HepG2 (cell line): ENCODE measurements at regions not wholly inside any gene's neighbourhood (a gene's known extent, or its start where the extent isn't known, plus 50 kb on each side); places are given as distances from the start of the nearest gene placed in this dataset.

ENCODE experiments used
- ATAC-seq: fragments of 200-7000 bp; cut with Tn5 transposase; 3 replicates; pipeline ENCODE4 v1.9.1; 2020; ENCODE audit warnings: mild to moderate bottlenecking, moderate library complexity
- BruUV-seq: library from RNA; stranded (reverse); fragments of 400-500 nt; replicated peaks from 2 replicates; lab custom pipeline; 2021; lab: Mats Ljungman, UMichigan
- CTCF ChIA-PET: fragments of 300-600 bp; formaldehyde crosslinking; extraction: SDS; loops from one replicate; lab custom pipeline; 2021; ENCODE audit warnings: low total read pairs, inconsistent platforms, low intra/inter-chr PET ratio; lab: Yijun Ruan, JAX
- POLR2A ChIA-PET: fragments of 350-600 bp; sonication (Branson Sonifier 250); formaldehyde crosslinking; loops from one replicate; lab custom pipeline; 2020; ENCODE audit warnings: antibody characterized with exemption, inconsistent platforms; lab: Yijun Ruan, JAX
- DNase-seq: peaks from one replicate; pipeline ENCODE4 v3.0.0-alpha.2; 2015; ENCODE audit warnings: low spot score
- FAIRE-seq: peaks from 3 replicates; lab custom pipeline; 2011; peaks lifted over from hg19 to GRCh38; lab: Jason Lieb, UNC
- H2AFZ ChIP-seq: one replicate; pipeline ENCODE4 v1.6.1; 2011; ENCODE audit warnings: low read length, inconsistent platforms
- H3K27ac ChIP-seq: fragments of 300-600 bp; 3 replicates; pipeline ENCODE4 v1.8.0; 2011; ENCODE audit warnings: mixed run types, mild to moderate bottlenecking, mixed read lengths, low read length, inconsistent platforms; ENCODE audit not compliant: insufficient read depth; ENCODE audit errors: extremely low read length
- H3K27me3 ChIP-seq, 2 experiments: fragments of 200-600 bp in 1 of 2; 2 replicates in 1 of 2; 3 replicates in 1 of 2; pipeline versions ENCODE4 v1.6.0 to v1.8.0; 2011; ENCODE audit warnings: low read length in 2 of 2, mild to moderate bottlenecking in 2 of 2, moderate library complexity in 2 of 2, inconsistent platforms in 1 of 2; ENCODE audit not compliant: insufficient read depth in 2 of 2, control insufficient read depth in 1 of 2
- H3K36me3 ChIP-seq, 2 experiments: fragments of 200-600 bp in 1 of 2; replicated peaks in 1 of 2; 2 replicates in 1 of 2; 3 replicates in 1 of 2; pipeline versions ENCODE4 v1.5.1 to v1.8.0; 2011; ENCODE audit warnings: low read length in 2 of 2, inconsistent platforms in 1 of 2; ENCODE audit not compliant: insufficient read depth in 2 of 2, control insufficient read depth in 1 of 2
- H3K4me1 ChIP-seq: 2 replicates; pipeline ENCODE4 v1.5.1; 2012; ENCODE audit warnings: low read length, inconsistent platforms; ENCODE audit not compliant: insufficient read depth
- H3K4me2 ChIP-seq: 2 replicates; pipeline ENCODE4 v1.6.0; 2011; ENCODE audit warnings: low read depth, low read length, inconsistent platforms
- H3K4me3 ChIP-seq, 3 experiments: fragments of 200-600 bp in 1 of 3; sonication (generic), shearing (Covaris generic) in 1 of 3; replicated peaks in 1 of 3; 2 replicates each; pipeline ENCODE4 v1.5.1; 2011 to 2016; ENCODE audit warnings: low read length in 3 of 3, inconsistent platforms in 2 of 3, low read depth in 2 of 3, mild to moderate bottlenecking in 2 of 3, control low read depth in 1 of 3, mixed read lengths in 1 of 3; ENCODE audit not compliant: insufficient read depth in 1 of 3
- H3K79me2 ChIP-seq: one replicate; pipeline ENCODE4 v1.6.1; 2011; ENCODE audit warnings: low read length, inconsistent platforms; ENCODE audit not compliant: insufficient read depth
- H3K9ac ChIP-seq: 2 replicates; pipeline ENCODE4 v1.6.0; 2011; ENCODE audit warnings: mild to moderate bottlenecking, low read depth, low read length, inconsistent platforms; ENCODE audit not compliant: insufficient read depth
- H3K9me3 ChIP-seq: 2 replicates; pipeline ENCODE4 v1.5.1; 2012; ENCODE audit warnings: mild to moderate bottlenecking, low read length
- H4K20me1 ChIP-seq: 2 replicates; pipeline ENCODE4 v1.6.0; 2011; ENCODE audit warnings: inconsistent platforms, mild to moderate bottlenecking, low read length, moderate library complexity; ENCODE audit not compliant: insufficient read depth
- ATRX ChIP-seq: sonication (generic); formaldehyde crosslinking; IDR thresholded peaks from 2 replicates; pipeline ENCODE4 v1.4.0; 2020; ENCODE audit warnings: missing genetic modification reagents, borderline replicate concordance
- GFI1 ChIP-seq: sonication (generic); formaldehyde crosslinking; IDR thresholded peaks from 2 replicates; pipeline ENCODE4 v1.5.0; 2020; ENCODE audit warnings: missing genetic modification reagents, mild to moderate bottlenecking, borderline replicate concordance
- GTF3A ChIP-seq: sonication (generic); formaldehyde crosslinking; conservative IDR thresholded peaks from 2 replicates; pipeline ENCODE4 v1.4.0; 2020; ENCODE audit warnings: mild to moderate bottlenecking, missing genetic modification reagents
- ISL2 ChIP-seq: sonication (generic); formaldehyde crosslinking; IDR thresholded peaks from 2 replicates; pipeline ENCODE4 v1.5.0; 2020; ENCODE audit warnings: missing genetic modification reagents
- MAFG ChIP-seq: sonication (generic); formaldehyde crosslinking; IDR thresholded peaks from 2 replicates; pipeline ENCODE4 v1.5.1; 2020; ENCODE audit warnings: mild to moderate bottlenecking, missing genetic modification reagents
- NCOA5 ChIP-seq: sonication (generic); formaldehyde crosslinking; IDR thresholded peaks from 2 replicates; pipeline ENCODE4 v1.4.0; 2020; ENCODE audit warnings: missing genetic modification reagents
- SALL2 ChIP-seq: sonication (generic); formaldehyde crosslinking; IDR thresholded peaks from 2 replicates; pipeline ENCODE4 v1.8.1; 2023; ENCODE audit warnings: mild to moderate bottlenecking, missing genetic modification reagents, inconsistent platforms
- SNAPC5 ChIP-seq: sonication (generic); formaldehyde crosslinking; IDR thresholded peaks from 2 replicates; pipeline ENCODE4 v1.8.1; 2023; ENCODE audit warnings: mild to moderate bottlenecking, missing genetic modification reagents, borderline replicate concordance
- SOX13 ChIP-seq, 3 experiments: fragments of 450-650 bp in 1 of 3; sonication (generic) in 1 of 3; formaldehyde crosslinking in 1 of 3; IDR thresholded peaks in 2 of 3; conservative IDR thresholded peaks in 1 of 3; 2 replicates each; pipeline versions ENCODE4 v1.5.0 to v1.6.1; 2016 to 2020; ENCODE audit warnings: antibody characterized with exemption in 1 of 3, mild to moderate bottlenecking in 1 of 3, missing compliant biosample characterization in 1 of 3, missing genetic modification reagents in 1 of 3, moderate library complexity in 1 of 3
- TBX3 ChIP-seq: fragments of 450-650 bp; IDR thresholded peaks from 2 replicates; pipeline ENCODE4 v1.6.1; 2017; ENCODE audit warnings: antibody characterized with exemption, mild to moderate bottlenecking, inconsistent platforms, borderline replicate concordance
- ZBTB37 ChIP-seq: sonication (generic); formaldehyde crosslinking; IDR thresholded peaks from 2 replicates; pipeline ENCODE4 v1.4.0; 2020; ENCODE audit warnings: mild to moderate bottlenecking, missing genetic modification reagents
- ZNF10 ChIP-seq: sonication (generic); formaldehyde crosslinking; IDR thresholded peaks from 2 replicates; pipeline ENCODE4 v1.4.0; 2020; ENCODE audit warnings: mild to moderate bottlenecking, low read depth, missing genetic modification reagents, borderline replicate concordance
- ZNF12 ChIP-seq: sonication (generic); formaldehyde crosslinking; IDR thresholded peaks from 2 replicates; pipeline ENCODE4 v1.5.0; 2020; ENCODE audit warnings: missing genetic modification reagents
- ZNF263 ChIP-seq: sonication (generic); formaldehyde crosslinking; IDR thresholded peaks from 2 replicates; pipeline ENCODE4 v1.4.0; 2020; ENCODE audit warnings: missing genetic modification reagents
- ZNF609 ChIP-seq: sonication (generic); formaldehyde crosslinking; IDR thresholded peaks from 2 replicates; pipeline ENCODE4 v1.4.0; 2020; ENCODE audit warnings: mild to moderate bottlenecking, missing genetic modification reagents, borderline replicate concordance
- ZNF619 ChIP-seq: sonication (generic); formaldehyde crosslinking; IDR thresholded peaks from 2 replicates; pipeline ENCODE4 v1.4.0; 2020; ENCODE audit warnings: mild to moderate bottlenecking, missing genetic modification reagents
- ZNF816 ChIP-seq: sonication (generic); formaldehyde crosslinking; IDR thresholded peaks from 2 replicates; pipeline ENCODE4 v1.8.0; 2022; ENCODE audit warnings: missing genetic modification reagents, mild to moderate bottlenecking, borderline replicate concordance
- ZNF883 ChIP-seq: sonication (generic); formaldehyde crosslinking; IDR thresholded peaks from 2 replicates; pipeline ENCODE4 v1.5.1; 2020; ENCODE audit warnings: mild to moderate bottlenecking, missing genetic modification reagents; ENCODE audit errors: not compliant biosample characterization
- WGBS: methylation state at CpG from one replicate; pipeline ENCODE4 v1.1.6; 2017; ENCODE audit warnings: low lambda C conversion rate; 5-methylcytosine and 5-hydroxymethylcytosine counted together
- in situ Hi-C: cut with HindIII; loops from 2 replicates; pipeline ENCODE4 v1.10.0; 2017; ENCODE audit warnings: low pct_unique_long_range_greater_than_20kb; ENCODE audit not compliant: extremely low pct_ligation_motif_present
- intact Hi-C: fragments of 100-400 bp; cut with micrococcal nuclease; formaldehyde crosslinking; loops from one replicate; pipeline ENCODE4 v1.10.0; 2022; ENCODE audit not compliant: unreplicated experiment
- TF ChIP-seq, protein P1 (sequence below): sonication (generic); formaldehyde crosslinking; IDR thresholded peaks from 2 replicates; pipeline ENCODE4 v1.4.0; 2020; ENCODE audit warnings: missing genetic modification reagents, borderline replicate concordance

DNA sequence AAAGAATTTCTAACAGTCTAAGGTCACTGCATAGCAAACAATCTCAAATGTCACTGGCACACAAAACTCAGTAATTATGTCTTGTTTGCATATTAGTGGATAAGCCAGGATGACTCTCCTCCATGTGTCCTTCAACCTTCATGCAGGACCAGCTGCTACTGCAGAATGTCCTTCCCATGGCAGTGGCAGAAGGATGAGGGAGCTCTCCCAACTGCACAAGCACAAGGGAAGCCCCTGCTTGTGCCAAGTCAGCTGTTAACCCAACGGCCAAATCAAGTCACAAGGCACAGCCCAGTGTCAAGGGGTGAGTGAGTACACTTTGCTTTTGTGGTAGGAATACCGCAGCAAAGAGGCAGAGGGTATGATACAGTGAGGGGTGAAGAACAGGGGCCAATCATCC is 59.3 kb upstream of the VWC2 start:
- Histone ChIP-seq H3K27ac (no peak overlapping the region), H3K4me2 (no peak overlapping the region), H3K9me3 (no peaks in the 10 kb centered on the region), H2AFZ (no peak overlapping the region), H3K27me3 (no peaks in the 10 kb centered on the region), H4K20me1 (no peaks in the 10 kb centered on the region), H3K4me3 (no peak overlapping the region), H3K4me1 (no peaks in the 10 kb centered on the region), H3K36me3 (no peaks in the 10 kb centered on the region), H3K79me2 (no peaks in the 10 kb centered on the region), H3K9ac (no peak overlapping the region)
- ChIA-PET CTCF (no interaction called here), POLR2A (no interaction called here)
- intact Hi-C loops (no loop called here), in situ Hi-C loops (no loop called here)
- BruUV-seq, result no TSS peak
- TF ChIP-seq ZNF263 (CRISPR knock-in tag), result no peak
- no peak for TF ChIP-seq ZBTB37
- TF ChIP-seq TBX3, result no peak
- TF ChIP-seq GTF3A (CRISPR knock-in tag), result no peak
- TF ChIP-seq, protein P1, sequence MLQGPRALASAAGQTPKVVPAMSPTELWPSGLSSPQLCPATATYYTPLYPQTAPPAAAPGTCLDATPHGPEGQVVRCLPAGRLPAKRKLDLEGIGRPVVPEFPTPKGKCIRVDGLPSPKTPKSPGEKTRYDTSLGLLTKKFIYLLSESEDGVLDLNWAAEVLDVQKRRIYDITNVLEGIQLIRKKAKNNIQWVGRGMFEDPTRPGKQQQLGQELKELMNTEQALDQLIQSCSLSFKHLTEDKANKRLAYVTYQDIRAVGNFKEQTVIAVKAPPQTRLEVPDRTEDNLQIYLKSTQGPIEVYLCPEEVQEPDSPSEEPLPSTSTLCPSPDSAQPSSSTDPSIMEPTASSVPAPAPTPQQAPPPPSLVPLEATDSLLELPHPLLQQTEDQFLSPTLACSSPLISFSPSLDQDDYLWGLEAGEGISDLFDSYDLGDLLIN (CRISPR knock-in tag), result no peak
- TF ChIP-seq SALL2 (CRISPR knock-in tag), result no peak
- no peak for TF ChIP-seq ZNF609 (CRISPR knock-in tag)
- no peak for TF ChIP-seq ISL2 (CRISPR knock-in tag)
- no peak for TF ChIP-seq ZNF12 (CRISPR knock-in tag)
- TF ChIP-seq ZNF10, result no peak
- no peak for TF ChIP-seq GFI1 (CRISPR knock-in tag)
- no peak for TF ChIP-seq ZNF619 (CRISPR knock-in tag)
- TF ChIP-seq ATRX, result no peak
- TF ChIP-seq SOX13 (IDR thresholded peaks at IDR 0.05), result no peak
- TF ChIP-seq SOX13 (CRISPR knock-in tag; conservative IDR thresholded peaks at IDR 0.05 in 1 of 2, IDR thresholded peaks at IDR 0.05 in 1 of 2), result no peak
- no peak for TF ChIP-seq MAFG (CRISPR knock-in tag)
- TF ChIP-seq ZNF816 (CRISPR knock-in tag), result no peak
- TF ChIP-seq NCOA5, result no peak
- no peak for TF ChIP-seq SNAPC5 (CRISPR knock-in tag)
- no peak for TF ChIP-seq ZNF883 (CRISPR knock-in tag)
- no peak for FAIRE-seq
- no peak for DNase-seq
- 0% methylated on average over 2 of the region's 2 CpGs for WGBS
- no peak for ATAC-seq
